Naive B cell (primary cell): ENCODE measurements at regions not wholly inside any gene's neighbourhood (a gene's known extent, or its start where the extent isn't known, plus 50 kb on each side); places are given as distances from the start of the nearest gene placed in this dataset.

Experiments
- ATAC-seq, 2 donors: fragments of 150-1000 bp; cut with Tn5 transposase; 2 replicates each; pipeline ENCODE4 v1.10.0; 2021; ENCODE audit warnings: low read depth in 2 of 2, mild to moderate bottlenecking in 2 of 2, moderate library complexity in 2 of 2
- DNase-seq: peaks from one replicate; pipeline ENCODE4 v3.0.0; 2022
- H3K27ac Mint-ChIP-seq, 6 donors: one replicate each; pipeline ENCODE4 v1.8.0; 2020 to 2022; ENCODE audit warnings: mild to moderate bottlenecking in 6 of 6, mixed read lengths in 6 of 6, moderate library complexity in 5 of 6, inconsistent platforms in 2 of 6
- H3K27me3 Mint-ChIP-seq, 3 donors: one replicate each; pipeline ENCODE4 v1.8.0; 2021 to 2022; ENCODE audit warnings: mixed read lengths in 3 of 3, mild to moderate bottlenecking in 1 of 3
- H3K36me3 Mint-ChIP-seq, 2 donors: one replicate each; pipeline ENCODE4 v1.8.0; 2020 to 2022; ENCODE audit warnings: mixed read lengths in 2 of 2, inconsistent platforms in 1 of 2, mild to moderate bottlenecking in 1 of 2
- H3K4me1 Mint-ChIP-seq, 3 donors: one replicate each; pipeline ENCODE4 v1.8.0; 2020 to 2022; ENCODE audit warnings: mixed read lengths in 3 of 3, inconsistent platforms in 1 of 3, mild to moderate bottlenecking in 1 of 3, moderate library complexity in 1 of 3
- H3K4me3 Mint-ChIP-seq, 8 donors: one replicate each; pipeline ENCODE4 v1.8.0; 2020 to 2022; ENCODE audit warnings: mild to moderate bottlenecking in 8 of 8, mixed read lengths in 8 of 8, moderate library complexity in 8 of 8, inconsistent platforms in 2 of 8
- H3K9me3 Mint-ChIP-seq, 7 donors: one replicate each; pipeline ENCODE4 v1.8.0; 2020 to 2022; ENCODE audit warnings: mixed read lengths in 7 of 7, mild to moderate bottlenecking in 5 of 7, inconsistent platforms in 2 of 7, moderate library complexity in 1 of 7

DNA sequence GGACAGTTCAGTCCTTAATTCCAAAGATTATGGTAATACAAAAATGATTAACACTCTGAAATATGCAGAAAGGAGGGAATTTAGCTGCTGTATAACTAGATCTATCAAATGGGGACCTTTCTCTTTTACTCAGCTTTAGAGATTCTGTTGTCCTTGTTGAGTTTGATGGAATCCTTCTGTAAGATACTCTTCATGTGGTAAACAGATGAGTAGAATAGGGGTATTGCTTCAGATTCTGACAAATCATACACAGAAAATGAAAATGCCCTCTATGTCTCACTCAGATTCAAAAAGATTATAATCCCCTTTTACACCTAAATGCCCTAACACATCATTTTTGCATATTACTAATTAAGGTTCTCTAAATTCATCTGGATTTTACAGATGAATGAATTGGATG, 50.7 kb downstream of the ARHGAP35 start:
- Mint-ChIP-seq H3K4me3 (no peak overlapping the region), H3K27ac (no peak overlapping the region), H3K4me1 (peaks cover 29 to 56% (median 45%) of the 10 kb centered on the region in 3 donors), H3K27me3 (no peaks in the 10 kb centered on the region), H3K36me3 (no peaks in the 10 kb centered on the region), H3K9me3 (peaks cover 0 to 3% (median 0%) of the 10 kb centered on the region in 7 donors)
- ATAC-seq (no peak), DNase-seq (no peak)

DNA sequence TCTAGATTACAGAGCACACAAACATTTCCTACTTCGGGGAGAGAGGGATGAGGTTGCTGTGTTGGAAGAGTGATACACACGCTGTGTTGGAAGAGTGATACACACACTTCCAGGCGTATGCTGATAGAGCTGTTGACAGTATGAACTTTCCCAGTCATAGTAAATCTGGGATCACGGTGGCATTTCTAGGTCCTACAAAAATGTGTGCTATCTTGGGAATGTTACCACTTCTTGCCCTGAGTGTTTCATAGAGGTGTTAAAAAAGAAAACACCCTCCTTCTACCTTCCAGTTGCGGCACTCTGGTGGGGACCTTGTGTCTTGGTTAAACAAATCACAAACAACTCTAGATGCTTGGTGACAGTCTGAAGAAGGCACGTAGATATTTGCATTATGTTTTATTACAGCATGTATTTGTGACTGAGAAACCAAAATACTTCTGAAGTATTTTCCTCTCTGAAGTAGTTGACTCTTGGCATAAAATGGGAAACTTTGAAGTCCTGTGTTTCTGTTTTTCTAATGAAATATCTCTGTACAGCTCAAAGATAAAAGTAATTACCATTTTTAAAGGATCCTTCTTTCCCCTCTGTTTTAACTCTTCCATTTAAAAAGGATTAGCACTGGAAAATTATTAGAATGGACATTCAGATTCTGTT, 52.5 kb downstream of the ARHGAP35 start:
- Mint-ChIP-seq H3K27ac (peak overlapping the region in 3 of 6 donors; percentile 57 to 90 (median 80)), H3K27me3 (no peaks in the 10 kb centered on the region), H3K36me3 (peaks cover 0 to under 1% of the 10 kb centered on the region in 2 donors), H3K9me3 (peaks cover 0 to 3% (median 0%) of the 10 kb centered on the region in 7 donors), H3K4me3 (peak overlapping the region in 3 of 8 donors; percentile 5 to 27 (median 10)), H3K4me1 (peaks cover 37 to 60% (median 52%) of the 10 kb centered on the region in 3 donors)
- ATAC-seq: no peak
- no peak for DNase-seq

GRCh38 chr19:46913852-46914430, 53.1 kb downstream of the ARHGAP35 start:
- Mint-ChIP-seq H3K4me3 (peak overlapping the region in 3 of 8 donors; percentile 5 to 27 (median 10)), H3K27ac (peak overlapping the region in 2 of 6 donors; percentile 57 to 90), H3K27me3 (no peaks in the 10 kb centered on the region), H3K4me1 (peaks cover 37 to 55% (median 48%) of the 10 kb centered on the region in 3 donors), H3K9me3 (peaks cover 0 to 3% (median 0%) of the 10 kb centered on the region in 7 donors), H3K36me3 (peaks cover 0 to 6% of the 10 kb centered on the region in 2 donors)
- ATAC-seq (peak; percentile 34 to 49), DNase-seq (no peak)

- Mint-ChIP-seq H3K9me3 (peaks cover 0 to 3% (median 0%) of the 10 kb centered on the region in 7 donors), H3K4me3 (no peak overlapping the region), H3K27ac (no peak overlapping the region), H3K4me1 (peaks cover 29 to 45% (median 33%) of the 10 kb centered on the region in 3 donors), H3K27me3 (no peaks in the 10 kb centered on the region), H3K36me3 (peaks cover 9 to 16% of the 10 kb centered on the region in 2 donors)
- DNase-seq (no peak), ATAC-seq (no peak)
These were observed 54.6 kb downstream of the ARHGAP35 start for GRCh38 chr19:46915386-46915785.

GRCh38 chr19:46917002-46917401, 56.2 kb downstream of the ARHGAP35 start:
- H3K27ac Mint-ChIP-seq: no peak overlapping the region
- ATAC-seq (no peak), DNase-seq (no peak)
- no peaks in the 10 kb centered on the region for H3K9me3 Mint-ChIP-seq
- H3K4me3 Mint-ChIP-seq: no peak overlapping the region
- H3K27me3 Mint-ChIP-seq: no peaks in the 10 kb centered on the region
- peaks cover 24 to 45% (median 26%) of the 10 kb centered on the region in 3 donors for H3K4me1 Mint-ChIP-seq
- peaks cover 16 to 19% of the 10 kb centered on the region in 2 donors for H3K36me3 Mint-ChIP-seq

- no peak for ATAC-seq
- Mint-ChIP-seq H3K9me3 (no peaks in the 10 kb centered on the region), H3K27me3 (no peaks in the 10 kb centered on the region), H3K36me3 (peaks cover 19% of the 10 kb centered on the region in 2 donors), H3K4me1 (peaks cover 14 to 30% (median 15%) of the 10 kb centered on the region in 3 donors), H3K4me3 (no peak overlapping the region), H3K27ac (no peak overlapping the region)
- DNase-seq: no peak
These were observed 58.5 kb downstream of the ARHGAP35 start for GRCh38 chr19:46919324-46919723.

- ATAC-seq (no peak), DNase-seq (no peak)
- peaks cover 19% of the 10 kb centered on the region in 2 donors for H3K36me3 Mint-ChIP-seq
- H3K27ac Mint-ChIP-seq: no peak overlapping the region
- H3K27me3 Mint-ChIP-seq: no peaks in the 10 kb centered on the region
- H3K4me1 Mint-ChIP-seq: peaks cover 21 to 30% (median 25%) of the 10 kb centered on the region in 3 donors
- no peak overlapping the region for H3K4me3 Mint-ChIP-seq
- no peaks in the 10 kb centered on the region for H3K9me3 Mint-ChIP-seq
These were observed 59.6 kb downstream of the ARHGAP35 start for GRCh38 chr19:46920362-46920761.

GRCh38 chr19:46921071-46921470, 60.3 kb downstream of the ARHGAP35 start:
- Mint-ChIP-seq H3K4me1 (peaks cover 20 to 32% (median 30%) of the 10 kb centered on the region in 3 donors), H3K27ac (no peak overlapping the region), H3K36me3 (peaks cover 19% of the 10 kb centered on the region in 2 donors), H3K4me3 (no peak overlapping the region), H3K27me3 (no peaks in the 10 kb centered on the region), H3K9me3 (no peaks in the 10 kb centered on the region)
- ATAC-seq (no peak), DNase-seq (no peak)

DNA sequence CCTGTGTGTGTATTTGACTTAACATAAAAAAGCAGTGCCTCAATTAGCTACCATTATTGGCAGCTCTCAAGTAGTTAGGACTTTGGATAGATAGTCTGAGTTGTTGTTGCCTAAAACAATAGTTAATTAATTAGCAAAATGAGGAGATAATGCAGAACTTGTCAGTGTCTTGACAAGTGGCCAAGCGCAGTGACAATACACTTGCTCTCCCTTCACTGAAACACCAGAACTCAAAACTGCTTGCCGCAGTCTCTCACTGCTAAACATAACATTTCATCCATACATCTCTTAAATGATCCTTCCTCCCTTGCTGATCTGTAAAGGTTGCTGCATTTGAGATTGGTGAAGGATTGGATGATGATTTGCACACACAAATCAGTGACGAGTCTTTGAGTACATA, 61.7 kb downstream of the ARHGAP35 start:
- no peak overlapping the region for H3K27ac Mint-ChIP-seq
- ATAC-seq (no peak), DNase-seq (no peak)
- H3K9me3 Mint-ChIP-seq: no peaks in the 10 kb centered on the region
- H3K36me3 Mint-ChIP-seq: peaks cover 19% of the 10 kb centered on the region in 2 donors
- H3K4me1 Mint-ChIP-seq: peaks cover 25 to 43% (median 28%) of the 10 kb centered on the region in 3 donors
- H3K4me3 Mint-ChIP-seq: no peak overlapping the region
- H3K27me3 Mint-ChIP-seq: no peaks in the 10 kb centered on the region

DNA sequence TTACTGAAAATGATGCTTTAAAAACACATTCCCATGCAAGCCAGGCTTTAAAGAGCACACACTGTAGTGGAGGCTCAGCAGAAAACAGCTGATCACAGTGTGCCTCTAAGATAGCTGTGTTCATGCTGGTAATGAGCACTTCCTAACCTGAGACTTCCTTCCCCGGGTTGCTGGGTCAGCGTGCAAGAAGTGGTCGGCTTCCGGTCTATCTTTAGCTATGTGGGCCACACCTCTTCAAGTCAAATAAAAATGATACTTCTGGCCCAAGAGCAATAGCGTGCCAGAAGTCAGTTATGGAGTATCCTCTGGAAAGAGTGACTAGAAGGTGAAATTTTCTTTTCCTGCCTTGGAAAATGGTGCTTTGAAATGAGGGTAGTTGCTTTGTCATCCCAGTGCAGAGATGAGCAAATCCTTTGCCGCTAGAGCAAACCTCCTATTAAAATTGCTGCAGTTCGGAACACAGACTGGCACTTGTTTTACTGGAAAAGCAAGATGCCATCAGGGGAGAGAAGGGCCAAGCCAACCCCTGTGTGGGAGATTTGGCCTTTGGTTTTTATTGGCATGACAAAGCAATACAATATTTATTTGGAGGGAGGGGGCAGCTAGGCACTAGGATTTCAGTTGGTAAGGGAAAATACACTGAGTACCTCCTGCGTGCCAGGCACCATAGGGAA, 64.2 kb downstream of the ARHGAP35 start:
- DNase-seq (peak; percentile 2), ATAC-seq (peak; percentile 53 to 59)
- Mint-ChIP-seq H3K27ac (peak overlapping the region in 3 of 6 donors; percentile 35 to 60 (median 37)), H3K9me3 (no peaks in the 10 kb centered on the region), H3K36me3 (peaks cover 5 to 14% of the 10 kb centered on the region in 2 donors), H3K4me1 (peaks cover 23 to 39% (median 30%) of the 10 kb centered on the region in 3 donors), H3K4me3 (peak overlapping the region in 7 of 8 donors; percentile 56 to 85 (median 65)), H3K27me3 (no peaks in the 10 kb centered on the region)

DNA sequence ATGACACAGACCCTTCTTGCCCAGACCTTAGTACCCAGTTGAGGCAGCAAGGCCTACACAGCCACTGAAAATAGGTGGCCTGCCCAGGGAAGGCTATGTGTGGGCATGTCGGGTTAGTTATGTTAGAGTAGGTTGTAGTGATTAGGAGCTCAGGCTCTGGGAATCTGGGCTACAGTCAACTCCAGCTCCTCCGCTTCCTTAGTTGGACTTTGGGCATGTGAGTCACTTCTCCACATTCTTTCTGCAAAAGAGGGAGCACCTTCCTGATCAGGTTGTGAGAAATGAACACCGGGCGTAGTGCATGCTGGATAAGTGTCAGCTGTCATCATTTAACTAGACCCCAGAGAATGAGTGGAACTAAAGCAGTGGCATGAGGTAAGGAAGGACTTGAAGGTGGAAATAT, 64.8 kb downstream of the ARHGAP35 start:
- no peaks in the 10 kb centered on the region for H3K27me3 Mint-ChIP-seq
- no peak for ATAC-seq
- peaks cover 3 to 9% of the 10 kb centered on the region in 2 donors for H3K36me3 Mint-ChIP-seq
- H3K27ac Mint-ChIP-seq: peak overlapping the region in 1 of 6 donors; percentile 81
- DNase-seq: no peak
- no peaks in the 10 kb centered on the region for H3K9me3 Mint-ChIP-seq
- peak overlapping the region in 2 of 8 donors; percentile 19 to 85 for H3K4me3 Mint-ChIP-seq
- H3K4me1 Mint-ChIP-seq: peaks cover 23 to 39% (median 30%) of the 10 kb centered on the region in 3 donors

DNA sequence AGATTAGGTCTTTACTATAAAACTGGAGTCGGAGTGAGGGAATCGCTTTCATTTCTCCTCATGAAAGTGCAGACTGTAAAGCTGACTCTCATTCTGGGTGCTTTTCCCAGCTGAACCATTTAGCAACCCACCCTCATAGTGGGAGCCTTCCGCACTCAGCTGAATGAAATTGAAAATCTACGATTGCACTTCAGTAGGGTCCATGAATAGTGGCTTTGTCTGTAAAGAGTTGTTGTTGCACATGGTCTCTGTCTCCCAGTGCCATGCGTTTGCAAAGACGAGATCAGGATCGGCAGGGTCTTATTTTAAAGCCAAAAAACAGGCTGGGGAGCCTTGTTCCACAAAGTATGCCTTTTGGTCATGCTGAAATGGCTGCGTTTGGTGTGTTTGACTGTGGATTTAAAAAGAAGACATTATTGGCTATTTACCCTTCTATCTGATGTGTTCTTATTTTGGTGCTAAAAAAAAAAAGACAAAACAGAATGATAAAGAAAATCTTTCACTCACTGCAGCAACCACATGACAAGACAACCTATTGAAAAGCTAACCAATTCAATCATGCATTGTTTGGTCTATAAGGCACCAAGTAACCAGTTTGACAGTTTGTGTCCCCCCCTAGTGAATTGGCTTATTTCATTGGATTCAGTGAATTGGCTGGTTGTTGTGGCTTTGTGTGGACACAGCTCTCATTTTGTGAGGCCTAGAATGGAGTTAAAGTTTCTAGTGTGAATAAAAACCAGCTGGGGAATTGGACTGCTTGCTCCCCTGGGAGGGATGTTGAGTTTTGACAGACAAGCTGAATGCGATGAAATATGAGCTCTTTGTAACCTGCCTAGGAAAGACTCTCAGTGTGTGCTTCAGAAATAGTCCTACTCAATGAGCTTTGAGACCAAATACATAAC, 65.6 kb downstream of the ARHGAP35 start:
- H3K27ac Mint-ChIP-seq: peak overlapping the region in 2 of 6 donors; percentile 21 to 84

DNA sequence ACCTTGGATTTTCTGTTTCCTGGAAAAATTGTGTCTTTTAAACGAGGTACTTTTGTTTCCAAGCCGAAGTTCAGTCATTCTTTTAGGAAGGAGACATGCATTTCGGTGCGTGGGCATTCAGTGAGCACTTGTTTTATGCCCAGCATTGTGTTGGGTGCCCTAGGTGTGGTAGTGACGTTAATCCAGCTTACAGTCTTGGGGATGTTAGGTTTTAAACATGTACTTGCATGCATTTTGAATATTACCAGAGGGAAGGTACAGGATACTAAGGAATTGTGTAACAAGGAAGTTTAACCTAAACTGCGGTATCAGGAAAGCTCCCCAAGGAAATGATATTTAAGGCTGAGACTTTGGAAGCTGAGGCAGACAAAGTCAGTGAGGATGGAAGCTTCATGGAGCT, 66.3 kb downstream of the ARHGAP35 start:
- no peak overlapping the region for H3K4me3 Mint-ChIP-seq
- no peak for DNase-seq
- no peaks in the 10 kb centered on the region for H3K9me3 Mint-ChIP-seq
- H3K4me1 Mint-ChIP-seq: peaks cover 30 to 45% (median 35%) of the 10 kb centered on the region in 3 donors
- H3K36me3 Mint-ChIP-seq: peaks cover 0 to 3% of the 10 kb centered on the region in 2 donors
- peak overlapping the region in 2 of 6 donors; percentile 64 to 84 for H3K27ac Mint-ChIP-seq
- no peaks in the 10 kb centered on the region for H3K27me3 Mint-ChIP-seq
- no peak for ATAC-seq

More for the DNA sequence above, 65.6 kb downstream of the ARHGAP35 start:
- DNase-seq (no peak), ATAC-seq (no peak)
- Mint-ChIP-seq H3K27me3 (no peaks in the 10 kb centered on the region), H3K36me3 (peaks cover under 1 to 3% of the 10 kb centered on the region in 2 donors), H3K9me3 (no peaks in the 10 kb centered on the region), H3K4me3 (no peak overlapping the region), H3K4me1 (peaks cover 27 to 47% (median 35%) of the 10 kb centered on the region in 3 donors)
